ENCODE measurements at regions not wholly inside any gene's neighbourhood (a gene's known extent, or its start where the extent isn't known, plus 50 kb on each side); places are given as distances from the start of the nearest gene placed in this dataset.

- TF ChIP-seq CTCF (conservative IDR thresholded peaks at IDR 0.05 in 1 of 2, IDR thresholded peaks at IDR 0.05 in 1 of 2; ENCODE audit: extremely low read depth in 1 of 2, insufficient read depth in 1 of 2, low read depth in 1 of 2, low read length in 2 of 2) (no peak), EZH2 (IDR thresholded peaks at IDR 0.05; ENCODE audit: borderline replicate concordance, low read length) (no peak)
Measured at GRCh38 chr7:156032973-156033372, 220.7 kb upstream of the SHH start.

Data from mammary epithelial cell (primary cell).